CD4-positive, alpha-beta T cell (primary cell): ENCODE measurements at regions not wholly inside any gene's neighbourhood (a gene's known extent, or its start where the extent isn't known, plus 50 kb on each side); places are given as distances from the start of the nearest gene placed in this dataset.

Experiments
- ATAC-seq: fragments of 200-7000 bp; cut with Tn5 transposase; one replicate; pipeline ENCODE4 v1.10.0; 2022; ENCODE audit warnings: mild to moderate bottlenecking; ENCODE audit not compliant: poor library complexity
- CTCF ChIA-PET: fragments of 350-600 bp; sonication (Branson Sonifier 250); formaldehyde crosslinking; loops from one replicate; lab custom pipeline; 2021; ENCODE audit warnings: antibody characterized with exemption, inconsistent platforms; lab: Charles Lee
- POLR2A ChIA-PET: fragments of 350-600 bp; sonication (Branson Sonifier 250); formaldehyde crosslinking; loops from one replicate; lab custom pipeline; 2021; ENCODE audit warnings: antibody characterized with exemption, inconsistent platforms; lab: Charles Lee
- DNase-seq, 14 experiments: peaks; one replicate each; pipeline ENCODE4 v3.0.0-alpha.2; 2013 to 2020; ENCODE audit warnings: mixed read lengths in 2 of 14
- H3K27ac ChIP-seq, 2 donors: one replicate each; pipeline versions ENCODE4 v1.5.1 to v1.7.0; 2013; ENCODE audit warnings: low read length in 2 of 2, low read depth in 1 of 2, mild to moderate bottlenecking in 1 of 2
- H3K27me3 ChIP-seq, 2 experiments: 1 replicate in 1 of 2; 2 replicates in 1 of 2; pipeline versions ENCODE4 v1.6.1 to v1.7.0; 2013; ENCODE audit warnings: low read length in 2 of 2, control low read depth in 1 of 2, mild to moderate bottlenecking in 1 of 2, moderate library complexity in 1 of 2; ENCODE audit not compliant: insufficient read depth in 2 of 2, control insufficient read depth in 1 of 2
- H3K36me3 ChIP-seq: one replicate; pipeline ENCODE4 v1.6.1; 2013; ENCODE audit warnings: low read length, control low read depth; ENCODE audit not compliant: insufficient read depth
- H3K4me1 ChIP-seq: one replicate; pipeline ENCODE4 v1.6.1; 2013; ENCODE audit warnings: low read length, control low read depth; ENCODE audit not compliant: insufficient read depth
- H3K4me3 ChIP-seq: one replicate; pipeline ENCODE4 v1.5.1; 2013; ENCODE audit warnings: mild to moderate bottlenecking, low read length, moderate library complexity
- H3K9me3 ChIP-seq, 2 experiments: 1 replicate in 1 of 2; 2 replicates in 1 of 2; pipeline versions ENCODE4 v1.6.1 to v1.7.0; 2013; ENCODE audit warnings: low read length in 2 of 2, mild to moderate bottlenecking in 2 of 2, control low read depth in 1 of 2, moderate library complexity in 1 of 2; ENCODE audit not compliant: control insufficient read depth in 1 of 2, insufficient read depth in 1 of 2
- H3K27ac Mint-ChIP-seq: one replicate; pipeline ENCODE4 v1.8.0; 2020; ENCODE audit warnings: mixed read lengths
- H3K27me3 Mint-ChIP-seq: one replicate; pipeline ENCODE4 v1.8.0; 2021; ENCODE audit warnings: mixed read lengths
- H3K36me3 Mint-ChIP-seq: one replicate; pipeline ENCODE4 v1.8.0; 2021; ENCODE audit warnings: low read depth, mixed read lengths
- H3K4me1 Mint-ChIP-seq: one replicate; pipeline ENCODE4 v1.8.0; 2021; ENCODE audit warnings: low read depth, mixed read lengths
- H3K4me3 Mint-ChIP-seq: one replicate; pipeline ENCODE4 v1.8.0; 2020; ENCODE audit warnings: mild to moderate bottlenecking, mixed read lengths
- H3K9me3 Mint-ChIP-seq: one replicate; pipeline ENCODE4 v1.8.0; 2020; ENCODE audit warnings: mixed read lengths
- CTCF ChIP-seq: fragments of 200-600 bp; IDR thresholded peaks from one replicate; pipeline ENCODE4 v1.8.0; 2022; ENCODE audit warnings: antibody characterized with exemption, mild to moderate bottlenecking
- intact Hi-C, 2 experiments: fragments of 100-400 bp; cut with DNase I in 1 of 2; cut with micrococcal nuclease in 1 of 2; formaldehyde crosslinking; loops; one replicate each; pipeline versions ENCODE4 v1.15.1 to v1.9.0; 2023 to 2025; cut with DNase I, micrococcal nuclease

GRCh38 chr4:148944839-148945219, 502.6 kb upstream of the NR3C2 start:
- Histone ChIP-seq H3K36me3 (no peaks in the 10 kb centered on the region), H3K9me3 (no peaks in the 10 kb centered on the region), H3K27me3 (no peaks in the 10 kb centered on the region), H3K27ac (no peak overlapping the region), H3K4me3 (no peak overlapping the region), H3K4me1 (no peaks in the 10 kb centered on the region)
- Mint-ChIP-seq H3K4me3 (no peak overlapping the region), H3K4me1 (no peaks in the 10 kb centered on the region), H3K36me3 (no peaks in the 10 kb centered on the region), H3K27me3 (no peaks in the 10 kb centered on the region), H3K9me3 (no peaks in the 10 kb centered on the region), H3K27ac (no peak overlapping the region)
- ChIA-PET CTCF (no interaction called here), POLR2A (no interaction called here)
- DNase-seq (no peak), ATAC-seq (no peak)
- no peak for TF ChIP-seq CTCF
- intact Hi-C loops = no loop called here

- Histone ChIP-seq H3K27me3 (no peaks in the 10 kb centered on the region), H3K4me1 (no peaks in the 10 kb centered on the region), H3K9me3 (no peaks in the 10 kb centered on the region), H3K4me3 (no peak overlapping the region), H3K27ac (no peak overlapping the region), H3K36me3 (no peaks in the 10 kb centered on the region)
- Mint-ChIP-seq H3K27me3 (no peaks in the 10 kb centered on the region), H3K36me3 (no peaks in the 10 kb centered on the region), H3K27ac (no peak overlapping the region), H3K4me3 (no peak overlapping the region), H3K4me1 (no peaks in the 10 kb centered on the region), H3K9me3 (no peaks in the 10 kb centered on the region)
- ATAC-seq (no peak), DNase-seq (no peak)
- no peak for TF ChIP-seq CTCF
- ChIA-PET CTCF (interaction anchor here (1.3 kb wide), 1 partner anchor 12 kb away, joined by 3 read pairs; no protein-coding TSS in a partner anchor), POLR2A (no interaction called here)
- intact Hi-C loops = no loop called here
Observed at GRCh38 chr4:148944136-148944838, 502.1 kb upstream of the NR3C2 start.

- peaks cover 14% of the 10 kb centered on the region for H3K9me3 Mint-ChIP-seq
- intact Hi-C loops = no loop called here
- DNase-seq (no peak), ATAC-seq (no peak)
- H3K27me3 ChIP-seq = no peaks in the 10 kb centered on the region
- H3K9me3 ChIP-seq = no peaks in the 10 kb centered on the region
- H3K4me1 Mint-ChIP-seq = no peaks in the 10 kb centered on the region
- no peaks in the 10 kb centered on the region for H3K4me1 ChIP-seq
- H3K27ac ChIP-seq = no peak overlapping the region
- no peak overlapping the region for H3K27ac Mint-ChIP-seq
- H3K27me3 Mint-ChIP-seq = no peaks in the 10 kb centered on the region
- H3K36me3 Mint-ChIP-seq = no peaks in the 10 kb centered on the region
- H3K4me3 ChIP-seq = no peak overlapping the region
- TF ChIP-seq CTCF = no peak
- no peak overlapping the region for H3K4me3 Mint-ChIP-seq
- ChIA-PET POLR2A (no interaction called here), CTCF (no interaction called here)
- H3K36me3 ChIP-seq = no peaks in the 10 kb centered on the region
Observed at GRCh38 chr4:148934926-148935578, 492.8 kb upstream of the NR3C2 start.
